ENCODE measurements at regions not wholly inside any gene's neighbourhood (a gene's known extent, or its start where the extent isn't known, plus 50 kb on each side); places are given as distances from the start of the nearest gene placed in this dataset.
"Not testable (repeated sequence)": the region's sequence is repeated elsewhere in the genome, so short reads cannot be mapped to it uniquely, and the experiment has no call there.

- Mint-ChIP-seq H3K36me3 (no peaks in the 10 kb centered on the region), H3K4me3 (no peak overlapping the region), H3K9me3 (no peaks in the 10 kb centered on the region), H3K27me3 (no peaks in the 10 kb centered on the region), H3K27ac (no peak overlapping the region), H3K4me1 (ENCODE audit: low read depth) (no peaks in the 10 kb centered on the region)
- no peak for DNase-seq
- ChIA-PET POLR2A (no interaction called here), CTCF (no interaction called here)
- intact Hi-C loops (cut with micrococcal nuclease), result no loop called here
Observed at GRCh38 chr4:149194061-149194460, 621.6 kb downstream of the IQCM start.

- no peaks in the 10 kb centered on the region for H3K36me3 Mint-ChIP-seq
- H3K27ac Mint-ChIP-seq, result no peak overlapping the region
- no peak overlapping the region for H3K4me3 Mint-ChIP-seq
- ChIA-PET POLR2A (no interaction called here), CTCF (no interaction called here)
- intact Hi-C loops (cut with micrococcal nuclease), result no loop called here
- H3K4me1 Mint-ChIP-seq (ENCODE audit: low read depth), result no peaks in the 10 kb centered on the region
- DNase-seq, result no peak
- H3K27me3 Mint-ChIP-seq, result no peaks in the 10 kb centered on the region
- no peaks in the 10 kb centered on the region for H3K9me3 Mint-ChIP-seq
Observed at GRCh38 chr4:149187726-149188125, 627.9 kb downstream of the IQCM start.

- Mint-ChIP-seq H3K4me1 (ENCODE audit: low read depth) (no peaks in the 10 kb centered on the region), H3K27me3 (no peaks in the 10 kb centered on the region), H3K4me3 (no peak overlapping the region), H3K36me3 (no peaks in the 10 kb centered on the region), H3K9me3 (peaks cover 3% of the 10 kb centered on the region), H3K27ac (no peak overlapping the region)
- CTCF ChIA-PET, result no interaction called here
- POLR2A ChIA-PET, result no interaction called here
- intact Hi-C loops (cut with micrococcal nuclease), result no loop called here
- no peak for DNase-seq
Observed at GRCh38 chr4:149183638-149184037, 632.0 kb downstream of the IQCM start.

- H3K4me1 Mint-ChIP-seq (ENCODE audit: low read depth); H3K27ac Mint-ChIP-seq; DNase-seq; CTCF ChIA-PET; H3K9me3 Mint-ChIP-seq; H3K4me3 Mint-ChIP-seq; H3K36me3 Mint-ChIP-seq; H3K27me3 Mint-ChIP-seq; POLR2A ChIA-PET; intact Hi-C loops (cut with micrococcal nuclease): not testable (repeated sequence)
Observed at GRCh38 chr4:149181459-149181858, 634.2 kb downstream of the IQCM start.

GRCh38 chr4:149176039-149176438, 639.6 kb downstream of the IQCM start:
- Mint-ChIP-seq H3K27me3 (no peaks in the 10 kb centered on the region), H3K27ac (no peak overlapping the region), H3K9me3 (peaks cover 1% of the 10 kb centered on the region), H3K36me3 (no peaks in the 10 kb centered on the region), H3K4me1 (ENCODE audit: low read depth) (no peaks in the 10 kb centered on the region), H3K4me3 (no peak overlapping the region)
- intact Hi-C loops (cut with micrococcal nuclease), result no loop called here
- ChIA-PET POLR2A (no interaction called here), CTCF (no interaction called here)
- DNase-seq, result no peak

GRCh38 chr4:149175549-149175948, 640.1 kb downstream of the IQCM start:
- H3K36me3 Mint-ChIP-seq, result no peaks in the 10 kb centered on the region
- no peaks in the 10 kb centered on the region for H3K4me1 Mint-ChIP-seq (ENCODE audit: low read depth)
- ChIA-PET CTCF (interaction anchor here (0.6 kb wide), 1 partner anchor 41 kb away, joined by 3 read pairs; no protein-coding TSS in a partner anchor), POLR2A (no interaction called here)
- intact Hi-C loops (cut with micrococcal nuclease), result no loop called here
- H3K27ac Mint-ChIP-seq, result no peak overlapping the region
- no peaks in the 10 kb centered on the region for H3K9me3 Mint-ChIP-seq
- no peaks in the 10 kb centered on the region for H3K27me3 Mint-ChIP-seq
- no peak overlapping the region for H3K4me3 Mint-ChIP-seq
- no peak for DNase-seq

GRCh38 chr4:149173241-149174013, 642.2 kb downstream of the IQCM start:
- no peaks in the 10 kb centered on the region for H3K36me3 Mint-ChIP-seq
- no peak overlapping the region for H3K27ac Mint-ChIP-seq
- no peaks in the 10 kb centered on the region for H3K27me3 Mint-ChIP-seq
- POLR2A ChIA-PET, result no interaction called here
- H3K4me3 Mint-ChIP-seq, result no peak overlapping the region
- intact Hi-C loops (cut with micrococcal nuclease), result no loop called here
- no peaks in the 10 kb centered on the region for H3K4me1 Mint-ChIP-seq (ENCODE audit: low read depth)
- DNase-seq, result no peak
- no peaks in the 10 kb centered on the region for H3K9me3 Mint-ChIP-seq
- CTCF ChIA-PET, result no interaction called here

- intact Hi-C loops (cut with micrococcal nuclease), result no loop called here
- no peak for DNase-seq
- no peaks in the 10 kb centered on the region for H3K9me3 Mint-ChIP-seq
- ChIA-PET CTCF (no interaction called here), POLR2A (no interaction called here)
- no peaks in the 10 kb centered on the region for H3K4me1 Mint-ChIP-seq (ENCODE audit: low read depth)
- peaks cover 1% of the 10 kb centered on the region for H3K27me3 Mint-ChIP-seq
- H3K4me3 Mint-ChIP-seq, result no peak overlapping the region
- H3K27ac Mint-ChIP-seq, result no peak overlapping the region
- no peaks in the 10 kb centered on the region for H3K36me3 Mint-ChIP-seq
Observed at GRCh38 chr4:149168645-149169044, 647.0 kb downstream of the IQCM start.

- Mint-ChIP-seq H3K4me3 (no peak overlapping the region), H3K27me3 (peaks cover 1% of the 10 kb centered on the region), H3K9me3 (no peaks in the 10 kb centered on the region), H3K36me3 (no peaks in the 10 kb centered on the region), H3K27ac (no peak overlapping the region), H3K4me1 (ENCODE audit: low read depth) (no peaks in the 10 kb centered on the region)
- POLR2A ChIA-PET, result no interaction called here
- CTCF ChIA-PET, result no interaction called here
- DNase-seq, result no peak
- intact Hi-C loops (cut with micrococcal nuclease), result no loop called here
Observed at GRCh38 chr4:149166876-149167275, 648.8 kb downstream of the IQCM start.

GRCh38 chr4:149166365-149166764, 649.3 kb downstream of the IQCM start:
- intact Hi-C loops (cut with micrococcal nuclease), result no loop called here
- POLR2A ChIA-PET, result no interaction called here

GRCh38 chr4:149164282-149164681, 651.4 kb downstream of the IQCM start:
- Mint-ChIP-seq H3K4me3 (no peak overlapping the region), H3K27ac (no peak overlapping the region), H3K9me3 (no peaks in the 10 kb centered on the region), H3K36me3 (no peaks in the 10 kb centered on the region), H3K4me1 (ENCODE audit: low read depth) (no peaks in the 10 kb centered on the region), H3K27me3 (peaks cover 1% of the 10 kb centered on the region)
- intact Hi-C loops (cut with micrococcal nuclease), result no loop called here
- no peak for DNase-seq
- CTCF ChIA-PET, result no interaction called here
- POLR2A ChIA-PET, result no interaction called here

More at GRCh38 chr4:149166365-149166764, 649.3 kb downstream of the IQCM start:
- no peak for DNase-seq
- Mint-ChIP-seq H3K4me1 (ENCODE audit: low read depth) (no peaks in the 10 kb centered on the region), H3K27me3 (peaks cover 1% of the 10 kb centered on the region), H3K27ac (no peak overlapping the region), H3K36me3 (no peaks in the 10 kb centered on the region), H3K9me3 (no peaks in the 10 kb centered on the region), H3K4me3 (no peak overlapping the region)
- CTCF ChIA-PET, result no interaction called here

GRCh38 chr4:149161247-149161646, 654.4 kb downstream of the IQCM start:
- Mint-ChIP-seq H3K36me3 (no peaks in the 10 kb centered on the region), H3K4me1 (ENCODE audit: low read depth) (no peaks in the 10 kb centered on the region), H3K4me3 (no peak overlapping the region), H3K27ac (no peak overlapping the region), H3K9me3 (no peaks in the 10 kb centered on the region), H3K27me3 (no peaks in the 10 kb centered on the region)
- intact Hi-C loops (cut with micrococcal nuclease), result no loop called here
- ChIA-PET POLR2A (no interaction called here), CTCF (no interaction called here)
- no peak for DNase-seq

- Mint-ChIP-seq H3K36me3 (no peaks in the 10 kb centered on the region), H3K27me3 (no peaks in the 10 kb centered on the region), H3K4me1 (ENCODE audit: low read depth) (no peaks in the 10 kb centered on the region), H3K9me3 (no peaks in the 10 kb centered on the region), H3K27ac (no peak overlapping the region), H3K4me3 (no peak overlapping the region)
- ChIA-PET POLR2A (no interaction called here), CTCF (no interaction called here)
- intact Hi-C loops (cut with micrococcal nuclease), result no loop called here
- DNase-seq, result no peak
Observed at GRCh38 chr4:149160370-149160769, 655.3 kb downstream of the IQCM start.

All from activated CD4-positive, alpha-beta memory T cell treated with anti-CD3 and anti-CD28 coated beads for 36 hours (primary cell).